ENCODE measurements at regions not wholly inside any gene's neighbourhood (a gene's known extent, or its start where the extent isn't known, plus 50 kb on each side); places are given as distances from the start of the nearest gene placed in this dataset.
A peak's percentile ranks its signal among the peaks of the same experiment; 100 is the strongest.

- FAIRE-seq = no peak
Observed at GRCh38 chr1:83813576-83813975, 185.4 kb downstream of the TTLL7 start.

- no peak for FAIRE-seq
Observed at GRCh38 chr1:83810144-83810543, 188.8 kb downstream of the TTLL7 start.

DNA sequence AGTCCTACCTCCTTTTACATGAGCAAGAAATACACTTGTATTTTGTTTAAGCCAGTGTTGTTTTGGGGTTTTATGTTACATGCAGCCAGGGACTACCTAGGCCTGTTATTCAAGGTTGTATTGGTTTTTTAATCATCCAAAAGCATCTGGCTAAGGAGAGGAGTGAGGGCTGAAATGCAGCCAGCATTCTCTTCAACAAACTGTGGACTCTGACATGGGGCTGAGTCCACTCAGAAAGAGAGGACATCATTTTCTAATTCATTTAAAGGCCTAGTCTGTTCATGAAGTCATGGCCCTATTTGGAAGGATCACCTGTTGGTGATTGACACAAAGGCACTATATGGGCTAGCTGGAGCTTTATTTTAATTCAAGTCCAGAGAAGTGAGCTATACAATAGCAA lies 190.4 kb downstream of the TTLL7 start:
- no peak for FAIRE-seq

- FAIRE-seq = no peak
Observed at GRCh38 chr1:83807821-83808220, 191.1 kb downstream of the TTLL7 start.

- no peak for FAIRE-seq
Observed at GRCh38 chr1:83807231-83807630, 191.7 kb downstream of the TTLL7 start.

DNA sequence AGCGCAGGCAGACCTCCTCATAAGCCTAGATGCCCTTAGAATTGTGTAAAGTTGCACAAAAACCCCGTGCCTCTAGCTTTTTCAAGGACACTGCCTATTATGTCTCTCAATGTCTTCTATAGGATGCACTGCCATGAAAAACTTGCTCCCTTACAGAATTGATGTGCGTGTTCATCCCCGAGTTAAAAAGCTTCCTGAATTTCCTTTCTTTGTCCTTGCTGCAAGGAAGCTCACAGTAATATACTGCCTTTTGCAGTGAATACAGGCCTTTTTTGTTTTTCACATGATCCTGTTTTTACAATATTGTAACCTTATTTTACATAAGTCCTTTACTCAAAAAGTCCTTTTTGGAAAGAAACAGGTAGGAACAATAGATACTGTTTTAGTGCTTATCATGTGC lies 193.0 kb downstream of the TTLL7 start:
- no peak for FAIRE-seq

GRCh38 chr1:83802460-83803152 lies 196.3 kb downstream of the TTLL7 start:
- FAIRE-seq = no peak

GRCh38 chr1:83802023-83802422 lies 196.9 kb downstream of the TTLL7 start:
- no peak for FAIRE-seq

- FAIRE-seq = no peak
Observed at GRCh38 chr1:83800066-83800465, 198.9 kb downstream of the TTLL7 start.

- FAIRE-seq = no peak
Observed at GRCh38 chr1:83799594-83799993, 199.3 kb downstream of the TTLL7 start.

- FAIRE-seq = no peak
Observed at GRCh38 chr1:83798965-83799364, 200.0 kb downstream of the TTLL7 start.

DNA sequence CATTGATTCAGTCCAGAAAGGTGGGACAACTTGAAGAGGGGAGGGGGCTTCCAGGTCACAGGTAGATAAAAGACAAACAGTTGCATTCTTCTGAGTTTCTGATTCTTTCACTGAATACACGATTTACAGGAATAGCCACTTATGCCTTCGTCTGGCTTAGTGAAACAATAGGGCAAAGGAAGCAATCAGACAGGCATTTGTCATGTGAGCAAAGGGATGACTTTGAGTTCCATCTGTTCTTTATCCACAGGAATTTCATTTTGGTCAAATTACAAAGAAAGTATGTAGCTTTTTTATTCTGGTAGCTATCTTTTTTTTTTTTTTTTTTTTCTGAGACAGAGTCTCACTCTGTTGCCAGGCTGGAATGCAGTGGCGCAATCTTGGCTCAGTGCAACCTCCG lies 202.5 kb downstream of the TTLL7 start:
- no peak for FAIRE-seq

DNA sequence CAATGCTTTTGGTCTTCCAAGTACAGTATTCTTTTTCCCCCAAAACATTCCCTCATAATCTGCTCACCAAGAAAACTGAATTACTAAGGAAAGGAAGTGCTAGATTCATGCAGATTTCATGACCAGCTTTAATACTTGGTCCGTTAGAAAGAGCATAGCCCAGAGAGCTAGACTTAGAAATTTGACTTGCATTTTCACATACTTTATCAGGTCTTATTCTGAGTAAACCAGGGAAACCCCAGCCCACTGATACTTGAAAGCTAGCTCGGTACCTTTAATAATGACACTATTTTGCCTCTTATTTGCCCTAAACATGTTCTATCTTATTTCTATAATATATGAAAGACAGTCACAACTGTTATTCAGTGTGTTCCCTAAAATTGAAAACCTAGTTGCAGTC lies 204.5 kb downstream of the TTLL7 start:
- FAIRE-seq = no peak

DNA sequence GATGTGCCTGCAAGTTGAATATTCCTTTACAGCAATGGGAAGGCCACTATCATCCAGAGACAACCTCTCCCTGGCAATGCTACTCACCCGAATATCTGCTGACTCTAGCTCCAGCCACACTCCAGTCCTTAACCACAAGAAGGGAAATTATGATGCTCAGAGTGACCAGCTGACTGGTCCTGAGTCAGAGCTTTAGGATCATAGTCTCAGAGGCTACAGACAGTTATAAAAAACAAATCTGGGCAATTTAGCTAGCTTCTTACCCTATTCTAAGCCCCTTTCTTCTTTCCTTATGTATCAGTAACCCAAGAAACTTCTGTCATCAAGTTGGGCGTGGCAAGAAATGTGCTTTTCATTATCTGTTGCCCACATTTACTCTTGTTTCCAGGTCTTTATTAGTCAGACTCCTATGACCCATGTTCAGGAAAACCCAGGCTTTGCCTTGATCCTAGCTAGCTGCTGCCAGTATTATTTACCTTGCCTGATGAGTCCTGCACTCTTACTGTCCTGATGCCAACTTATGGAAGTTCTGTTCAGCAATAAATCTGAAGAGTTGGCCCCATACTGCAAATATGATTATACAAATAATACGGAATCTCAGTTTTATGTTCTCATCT lies 207.0 kb downstream of the TTLL7 start:
- FAIRE-seq = no peak

DNA sequence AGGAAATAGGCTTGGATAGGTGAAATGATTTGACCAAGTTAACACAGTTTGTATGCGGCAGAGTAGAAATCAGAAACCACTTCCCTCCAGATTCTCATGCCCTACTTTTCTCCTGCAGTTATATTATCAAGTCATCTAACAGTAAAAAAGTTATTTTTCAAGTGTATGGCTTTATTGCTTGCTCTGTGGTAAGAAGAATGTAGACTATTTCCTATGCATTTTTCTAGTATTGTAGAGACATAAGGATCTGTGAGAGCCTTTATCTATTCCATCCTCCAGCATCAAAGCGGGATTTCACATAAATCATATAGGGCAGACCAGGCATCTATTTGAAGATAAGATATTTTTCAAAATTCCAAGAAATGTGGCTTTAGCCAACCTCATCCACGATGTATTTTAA lies 208.5 kb downstream of the TTLL7 start:
- no peak for FAIRE-seq

DNA sequence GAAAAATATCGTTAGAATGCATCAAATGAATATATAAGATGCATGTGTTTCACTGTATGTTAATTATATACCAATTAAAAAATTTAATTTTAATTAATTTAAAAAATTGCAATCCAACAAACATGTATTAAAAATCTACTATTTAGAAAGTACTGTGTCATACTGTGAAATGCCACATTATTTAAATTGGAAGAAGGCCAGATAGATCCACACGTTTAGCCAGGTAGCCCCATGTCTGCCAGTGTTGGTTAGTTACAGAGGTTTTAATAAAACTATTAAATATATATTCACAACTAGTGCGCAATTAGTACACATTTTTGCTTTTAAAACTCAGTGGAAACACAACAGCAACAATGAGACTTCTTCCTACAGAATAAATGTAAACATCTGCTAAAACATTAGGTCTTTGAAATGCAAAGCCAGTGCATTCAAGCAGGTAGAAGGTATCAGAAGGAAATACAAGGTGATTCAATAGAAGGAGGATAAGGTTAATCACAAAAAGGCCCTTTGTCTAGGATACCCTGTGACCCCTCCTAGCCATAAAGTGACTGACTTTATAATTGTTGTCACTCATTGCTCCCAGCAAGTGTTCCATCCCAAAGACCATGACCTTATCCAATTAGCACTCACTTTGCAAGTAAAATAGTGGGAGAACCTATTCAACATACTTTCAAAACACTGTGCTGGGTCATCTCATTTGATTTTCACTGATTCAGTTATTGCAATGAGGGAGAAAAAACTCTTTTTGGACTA lies 211.5 kb downstream of the TTLL7 start:
- no peak for FAIRE-seq

GRCh38 chr1:83781667-83782066 lies 217.3 kb downstream of the TTLL7 start:
- no peak for FAIRE-seq

DNA sequence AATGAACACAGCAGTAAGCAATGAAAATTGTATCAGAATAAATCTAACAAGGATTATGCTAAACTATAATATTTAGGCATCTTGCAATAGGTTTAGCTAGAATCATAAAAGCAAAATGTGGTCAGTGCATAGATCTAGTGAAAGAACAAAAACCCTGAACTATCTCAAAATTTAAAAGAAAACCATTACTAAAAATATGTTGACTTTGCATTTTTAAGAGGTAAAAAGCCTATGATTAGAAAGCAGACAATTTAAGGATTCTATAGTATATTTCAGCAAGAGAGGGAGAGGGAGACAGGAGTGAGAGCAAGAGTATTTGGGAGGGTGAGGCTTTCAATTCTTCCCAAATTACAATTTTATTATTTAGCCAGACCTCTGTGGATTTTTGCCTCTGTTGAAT lies 219.4 kb downstream of the TTLL7 start:
- no peak for FAIRE-seq

DNA sequence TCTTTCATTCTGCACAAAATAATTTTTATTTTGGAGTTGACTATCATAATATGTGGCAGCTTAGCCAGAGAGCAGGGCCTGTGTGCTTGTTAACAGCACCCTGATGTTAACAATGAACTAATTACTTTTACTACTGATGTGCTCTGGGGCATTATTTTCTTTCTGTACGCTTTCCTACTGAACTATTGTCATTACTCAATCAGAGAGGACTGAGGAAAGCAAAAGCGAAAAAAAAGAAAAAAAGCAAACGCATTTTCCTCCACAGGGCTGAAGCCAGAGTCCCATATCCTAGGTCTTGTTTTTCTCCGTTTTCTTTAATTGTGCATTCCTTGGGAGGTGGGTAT lies 221.2 kb downstream of the TTLL7 start:
- FAIRE-seq = no peak

DNA sequence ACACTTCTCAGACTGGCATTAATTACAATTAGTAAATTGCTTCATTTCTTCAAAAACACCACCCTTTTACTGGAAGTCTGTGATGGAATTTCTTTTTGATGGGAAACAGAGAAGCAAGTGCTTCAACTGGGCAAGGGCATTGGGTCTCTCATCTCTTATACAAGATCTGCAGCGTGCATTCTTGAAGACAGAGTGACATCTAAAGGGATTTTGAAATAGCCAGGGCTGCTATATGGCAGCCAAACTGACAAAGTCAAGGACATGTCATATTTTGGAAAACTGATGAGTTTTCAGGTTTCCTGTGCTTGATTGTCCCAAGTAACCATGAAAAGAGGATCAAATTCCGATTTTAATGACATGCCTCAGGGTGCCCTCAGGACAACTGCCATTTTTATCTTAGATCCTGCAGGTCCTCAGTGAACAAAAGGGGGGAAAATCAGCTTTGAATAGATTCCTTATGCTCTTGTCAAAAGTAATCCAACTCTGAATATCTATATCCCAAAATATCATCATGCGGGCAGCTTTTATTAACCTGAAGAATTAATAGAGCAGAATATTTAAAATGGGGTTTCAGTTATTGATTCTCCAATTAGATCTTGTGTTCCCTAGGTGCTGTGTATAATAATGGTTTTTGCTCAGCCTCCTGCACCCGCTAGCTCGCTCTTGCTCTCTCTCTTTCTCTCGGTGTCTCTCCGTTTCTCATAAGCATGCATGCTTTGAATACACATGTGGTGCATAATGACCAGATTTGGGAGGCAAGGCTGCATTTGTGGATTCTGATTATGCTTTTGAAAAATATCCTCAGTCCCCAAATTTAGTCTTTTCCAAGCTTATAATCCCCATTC lies 221.8 kb downstream of the TTLL7 start:
- no peak for FAIRE-seq

GRCh38 chr1:83775977-83776603 lies 222.8 kb downstream of the TTLL7 start:
- no peak for FAIRE-seq

DNA sequence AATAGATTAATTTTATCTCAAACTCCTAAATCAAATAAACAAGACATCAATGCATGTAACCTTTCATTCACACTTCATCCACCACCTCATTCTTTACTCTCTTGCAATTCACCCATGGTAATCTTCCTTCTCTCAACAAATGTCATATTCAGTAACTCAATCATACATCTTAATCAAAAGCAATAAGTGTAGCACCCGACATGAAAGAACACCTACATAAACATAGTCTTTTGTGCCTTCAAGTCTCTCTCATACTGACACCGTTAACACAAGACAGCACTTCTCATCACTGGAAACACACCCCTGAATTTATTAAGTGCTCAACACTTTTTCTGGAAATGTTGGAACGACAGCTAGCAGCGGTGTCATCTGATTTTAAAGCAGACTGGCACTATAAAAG lies 225.9 kb downstream of the TTLL7 start:
- no peak for FAIRE-seq

DNA sequence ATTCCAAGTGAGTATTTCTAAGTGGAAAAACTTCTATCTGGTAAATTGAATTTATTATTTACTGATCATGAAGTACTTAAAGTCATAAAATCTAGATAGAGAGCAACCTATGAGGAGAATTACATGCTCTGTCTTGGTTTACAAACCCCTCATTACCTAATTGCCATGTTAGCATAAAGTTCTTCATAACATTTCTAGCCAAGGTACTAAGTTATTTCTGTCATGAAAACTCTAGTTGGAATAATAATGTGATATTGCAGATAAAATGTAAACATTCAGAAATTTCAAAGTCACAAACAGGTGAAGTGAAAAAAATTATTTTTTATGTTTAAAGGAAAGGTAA lies 228.6 kb downstream of the TTLL7 start:
- peak; percentile 48 for FAIRE-seq
